GM19023 (cell line): ENCODE measurements at regions not wholly inside any gene's neighbourhood (a gene's known extent, or its start where the extent isn't known, plus 50 kb on each side); places are given as distances from the start of the nearest gene placed in this dataset.
"Not testable (repeated sequence)": the region's sequence is repeated elsewhere in the genome, so short reads cannot be mapped to it uniquely, and the experiment has no call there.

ENCODE experiments used
- ATAC-seq: cut with Tn5 transposase; IDR thresholded peaks from one replicate; pipeline ENCODE4 v1.9.1; 2021; ENCODE audit warnings: mild to moderate bottlenecking, moderate library complexity; ENCODE audit not compliant: unreplicated experiment

DNA sequence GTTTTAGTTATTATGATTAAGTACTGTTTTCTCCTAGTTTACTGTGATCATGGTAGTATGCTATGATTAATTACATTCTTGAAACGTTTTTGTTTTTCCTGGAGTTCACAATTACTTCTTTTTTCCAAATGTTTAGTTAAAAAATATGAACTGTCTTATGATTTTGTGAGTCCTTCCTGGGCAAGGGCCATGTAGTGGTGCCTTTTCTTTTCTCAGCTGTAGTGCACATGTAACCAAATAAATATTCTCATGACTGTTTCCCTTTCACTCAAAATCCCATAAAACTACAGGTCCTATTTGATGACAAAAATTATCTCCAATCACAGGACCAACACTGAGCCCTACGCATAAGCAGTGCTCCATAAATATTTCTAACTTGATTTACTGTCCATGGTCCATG lies 118.9 kb upstream of the EGR2 start:
- ATAC-seq: no peak

GRCh38 chr10:62934258-62934657 lies 118.1 kb upstream of the EGR2 start:
- ATAC-seq: no peak

DNA sequence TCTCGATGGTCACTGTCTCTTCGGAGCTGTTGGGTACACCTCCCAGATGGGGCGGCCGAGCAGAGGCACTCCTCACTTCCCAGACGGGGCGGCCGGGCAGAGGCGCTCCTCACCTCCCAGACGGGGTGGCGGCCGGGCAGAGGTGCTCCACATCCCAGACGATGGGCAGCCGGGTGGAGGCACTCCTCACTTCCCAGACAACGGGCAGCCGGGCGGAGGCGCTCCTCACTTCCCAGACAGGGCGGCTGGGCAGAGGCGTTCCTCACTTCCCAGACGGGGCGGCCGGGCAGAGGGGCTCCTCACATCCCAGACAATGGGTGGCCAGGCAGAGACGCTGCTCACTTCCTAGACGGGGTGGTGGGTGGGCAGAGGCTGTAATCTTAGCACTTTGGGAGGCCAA lies 112.6 kb upstream of the EGR2 start:
- ATAC-seq: not testable (repeated sequence)

- no peak for ATAC-seq
Measured at GRCh38 chr10:62926407-62926806, 110.2 kb upstream of the EGR2 start.

DNA sequence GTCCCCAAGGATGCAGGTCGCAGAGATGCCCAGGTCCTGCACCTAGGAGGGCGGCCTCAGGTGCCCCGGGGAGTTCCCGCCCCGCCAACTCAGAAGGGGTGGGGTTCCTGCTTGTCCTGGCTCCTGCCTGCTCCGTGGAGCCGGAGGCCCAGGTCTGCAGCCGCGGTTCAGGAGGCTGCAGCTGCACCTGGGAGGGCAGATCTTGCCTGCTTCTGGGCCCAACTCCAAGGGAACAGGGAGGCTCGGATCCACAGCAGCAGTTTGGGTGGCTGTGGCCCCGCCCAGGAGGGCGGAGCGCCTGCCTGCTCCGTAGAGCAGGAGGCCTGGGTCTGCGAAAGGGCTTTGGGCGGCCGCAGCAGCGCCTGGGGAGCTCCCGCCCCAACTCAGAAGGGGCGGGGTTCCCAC lies 108.2 kb upstream of the EGR2 start:
- no peak for ATAC-seq

DNA sequence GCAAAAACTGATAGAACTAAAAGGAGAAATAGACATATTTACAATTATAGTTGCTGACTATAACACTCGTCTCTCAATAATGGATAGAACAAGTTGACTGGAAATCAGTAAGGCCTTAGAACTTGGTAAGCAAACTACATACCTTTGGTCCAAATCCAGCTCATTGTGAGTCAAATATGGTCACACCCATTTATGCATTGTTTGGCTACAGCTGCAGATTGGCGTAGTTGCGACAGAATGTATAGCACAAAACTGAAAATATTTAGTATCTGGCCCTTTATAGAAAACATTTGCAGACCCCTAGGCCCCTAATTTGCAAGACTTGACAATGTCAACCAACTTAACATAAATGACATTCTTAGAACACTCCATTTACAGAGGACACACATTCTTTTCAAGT lies 103.6 kb upstream of the EGR2 start:
- no peak for ATAC-seq

GRCh38 chr10:62917475-62918238 lies 101.5 kb upstream of the EGR2 start:
- peak; percentile 61 for ATAC-seq

DNA sequence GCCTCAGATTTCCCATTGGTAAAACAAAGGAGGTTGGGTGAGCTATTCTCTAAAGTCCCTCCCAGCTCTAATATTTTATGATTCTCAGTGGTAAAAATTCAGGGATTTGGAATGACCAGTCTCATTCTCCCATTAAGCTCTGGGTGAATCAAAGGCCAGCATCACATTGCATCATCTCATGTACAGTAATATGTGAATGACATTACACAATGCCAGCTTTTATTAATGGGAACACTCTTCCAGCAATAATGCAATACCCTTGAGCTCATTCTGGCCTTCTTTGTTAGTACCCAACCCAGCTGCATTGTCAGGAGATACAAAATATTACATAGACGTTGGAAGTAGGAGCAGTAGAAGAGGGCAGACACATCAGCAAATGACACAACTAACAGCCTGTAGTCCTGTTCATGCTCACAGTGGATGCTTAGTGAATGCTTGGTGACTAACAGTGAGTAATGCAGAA lies 100.0 kb upstream of the EGR2 start:
- ATAC-seq: no peak

DNA sequence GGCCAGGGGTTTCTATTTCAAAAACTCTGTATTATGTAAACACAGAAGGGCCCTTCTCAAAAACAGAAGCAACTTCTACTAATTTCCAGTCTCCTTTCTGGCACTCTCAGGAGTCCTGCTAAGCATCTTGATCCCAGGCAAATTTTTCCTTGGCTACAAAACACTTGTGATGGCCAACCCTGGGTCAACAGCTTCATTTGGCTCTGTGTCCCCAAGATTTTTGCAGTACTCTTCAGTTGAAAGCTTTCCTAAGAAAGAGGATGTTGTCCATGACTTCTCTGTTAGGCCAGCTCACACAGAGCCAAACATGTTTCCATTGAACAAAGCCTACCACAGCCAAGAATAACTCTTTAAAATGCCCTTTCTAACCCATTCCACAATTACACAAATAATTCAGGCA lies 99.0 kb upstream of the EGR2 start:
- no peak for ATAC-seq

DNA sequence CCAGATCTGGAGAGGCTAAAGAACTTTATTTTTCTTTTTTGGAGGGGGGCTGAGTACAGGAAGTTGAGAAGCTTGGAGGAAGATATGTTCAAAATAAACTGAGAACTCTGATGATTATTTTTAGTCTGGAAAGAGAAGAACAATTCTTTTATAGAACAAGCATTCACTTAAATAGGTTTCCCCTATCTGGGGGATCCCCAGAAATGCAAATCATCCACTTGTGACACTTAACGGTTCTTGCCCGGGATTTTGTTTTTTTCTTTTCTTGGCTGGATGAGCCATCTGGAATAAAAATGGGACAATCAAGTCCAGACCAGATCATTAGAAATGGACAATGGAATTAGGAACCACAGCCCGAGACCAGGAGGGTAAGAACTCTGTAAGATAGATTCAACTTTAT lies 95.9 kb upstream of the EGR2 start:
- no peak for ATAC-seq

GRCh38 chr10:62911210-62911963 lies 95.2 kb upstream of the EGR2 start:
- ATAC-seq: no peak

- ATAC-seq: peak; percentile 65
Measured at GRCh38 chr10:62907470-62908212, 91.5 kb upstream of the EGR2 start.

- no peak for ATAC-seq
Measured at GRCh38 chr10:62904281-62904875, 88.2 kb upstream of the EGR2 start.

GRCh38 chr10:62903828-62904227 lies 87.7 kb upstream of the EGR2 start:
- ATAC-seq: no peak

DNA sequence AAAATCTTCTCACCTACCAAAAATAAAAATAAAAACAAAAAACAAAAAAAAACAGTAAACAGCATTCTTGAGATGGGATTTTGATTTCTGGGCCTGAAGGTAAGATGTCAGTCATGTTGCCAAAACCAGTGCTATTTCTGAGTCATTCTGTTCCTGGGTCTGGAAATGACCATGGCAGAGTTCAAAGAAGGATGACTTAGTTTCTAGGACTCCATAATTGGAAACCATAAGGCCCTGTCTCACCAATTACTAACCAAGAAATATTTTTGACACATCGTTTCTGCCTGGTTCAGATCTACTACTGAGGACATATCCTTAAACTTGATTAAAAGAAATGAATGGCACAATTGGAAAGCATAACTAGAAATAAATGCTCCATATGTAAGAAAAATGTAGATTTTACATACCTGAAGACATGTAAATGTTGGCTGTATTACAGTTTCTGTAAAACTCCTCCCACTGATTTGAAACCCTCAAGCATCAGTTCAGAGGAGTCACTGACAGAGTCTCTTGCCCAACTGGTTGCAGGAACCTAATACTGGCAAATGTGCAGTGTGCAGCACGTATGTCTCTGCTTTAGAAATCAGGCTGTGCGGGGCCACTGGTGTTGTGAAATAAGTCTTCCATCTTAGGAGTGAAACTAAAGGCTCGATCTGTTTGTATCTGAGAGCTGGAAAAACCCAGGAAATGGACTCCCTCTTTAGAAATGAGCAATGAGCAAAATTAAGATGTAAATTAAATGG lies 84.8 kb upstream of the EGR2 start:
- no peak for ATAC-seq

GRCh38 chr10:62899311-62899710 lies 83.1 kb upstream of the EGR2 start:
- ATAC-seq: no peak

- no peak for ATAC-seq
Measured at GRCh38 chr10:62895063-62895462, 78.9 kb upstream of the EGR2 start.

GRCh38 chr10:62894156-62894555 lies 78.0 kb upstream of the EGR2 start:
- no peak for ATAC-seq

GRCh38 chr10:62893036-62893435 lies 76.9 kb upstream of the EGR2 start:
- ATAC-seq: no peak

- no peak for ATAC-seq
Measured at GRCh38 chr10:62890395-62890794, 74.2 kb upstream of the EGR2 start.

GRCh38 chr10:62887642-62888041 lies 71.5 kb upstream of the EGR2 start:
- no peak for ATAC-seq
